ENCODE measurements at regions not wholly inside any gene's neighbourhood (a gene's known extent, or its start where the extent isn't known, plus 50 kb on each side); places are given as distances from the start of the nearest gene placed in this dataset.
A peak's percentile ranks its signal among the peaks of the same experiment; 100 is the strongest.

GRCh38 chr6:26159357-26160273 is 72.4 kb downstream of the HFE start:
- Histone ChIP-seq H3K36me3 (ENCODE audit: control insufficient read depth in 3 of 3, insufficient read depth in 3 of 3, low read length in 3 of 3) (peaks cover 0 to 3% (median 0%) of the 10 kb centered on the region in 3 donors), H3K4me3 (ENCODE audit: low read length in 3 of 3) (peak overlapping the region; percentile 85 to 88 (median 86)), H3K9ac (ENCODE audit: low read depth in 1 of 3, low read length in 3 of 3) (peak overlapping the region; percentile 64 to 78 (median 71)), H3K9me3 (ENCODE audit: control insufficient read depth in 3 of 3, low read length in 3 of 3) (no peaks in the 10 kb centered on the region), H3K27me3 (ENCODE audit: control insufficient read depth in 3 of 3, insufficient read depth in 3 of 3, low read length in 3 of 3) (peaks cover 0 to 20% (median 3%) of the 10 kb centered on the region in 3 donors), H3K4me1 (ENCODE audit: control insufficient read depth in 3 of 3, insufficient read depth in 3 of 3, low read length in 3 of 3) (peaks cover 11 to 21% (median 19%) of the 10 kb centered on the region in 3 donors), H3K27ac (ENCODE audit: low read depth, low read length) (no peak overlapping the region)

GRCh38 chr6:26161322-26161721 is 74.1 kb downstream of the HFE start:
- H3K27ac ChIP-seq (ENCODE audit: low read depth, low read length): no peak overlapping the region
- no peak overlapping the region for H3K9ac ChIP-seq (ENCODE audit: low read depth in 1 of 3, low read length in 3 of 3)
- H3K4me1 ChIP-seq (ENCODE audit: control insufficient read depth in 3 of 3, insufficient read depth in 3 of 3, low read length in 3 of 3): peaks cover 11 to 18% (median 18%) of the 10 kb centered on the region in 3 donors
- H3K27me3 ChIP-seq (ENCODE audit: control insufficient read depth in 3 of 3, insufficient read depth in 3 of 3, low read length in 3 of 3): peaks cover 0 to 17% (median 3%) of the 10 kb centered on the region in 3 donors
- no peaks in the 10 kb centered on the region for H3K9me3 ChIP-seq (ENCODE audit: control insufficient read depth in 3 of 3, low read length in 3 of 3)
- H3K4me3 ChIP-seq (ENCODE audit: low read length in 3 of 3): no peak overlapping the region
- peaks cover 0 to 3% (median 0%) of the 10 kb centered on the region in 3 donors for H3K36me3 ChIP-seq (ENCODE audit: control insufficient read depth in 3 of 3, insufficient read depth in 3 of 3, low read length in 3 of 3)

- Histone ChIP-seq H3K27ac (ENCODE audit: low read depth, low read length) (no peak overlapping the region), H3K4me3 (ENCODE audit: low read length in 3 of 3) (no peak overlapping the region), H3K27me3 (ENCODE audit: control insufficient read depth in 3 of 3, insufficient read depth in 3 of 3, low read length in 3 of 3) (peaks cover 0 to 9% (median 3%) of the 10 kb centered on the region in 3 donors), H3K9me3 (ENCODE audit: control insufficient read depth in 3 of 3, low read length in 3 of 3) (no peaks in the 10 kb centered on the region), H3K36me3 (ENCODE audit: control insufficient read depth in 3 of 3, insufficient read depth in 3 of 3, low read length in 3 of 3) (peaks cover 0 to 3% (median 0%) of the 10 kb centered on the region in 3 donors), H3K9ac (ENCODE audit: low read depth in 1 of 3, low read length in 3 of 3) (no peak overlapping the region), H3K4me1 (ENCODE audit: control insufficient read depth in 3 of 3, insufficient read depth in 3 of 3, low read length in 3 of 3) (peaks cover 5 to 11% (median 7%) of the 10 kb centered on the region in 3 donors)
These were observed 75.2 kb downstream of the HFE start for GRCh38 chr6:26162399-26162798.

GRCh38 chr6:26163427-26164119 is 76.3 kb downstream of the HFE start:
- no peak overlapping the region for H3K4me3 ChIP-seq (ENCODE audit: low read length in 3 of 3)
- H3K36me3 ChIP-seq (ENCODE audit: control insufficient read depth in 3 of 3, insufficient read depth in 3 of 3, low read length in 3 of 3): peaks cover 0 to 3% (median 0%) of the 10 kb centered on the region in 3 donors
- peaks cover 0 to 10% (median 4%) of the 10 kb centered on the region in 3 donors for H3K4me1 ChIP-seq (ENCODE audit: control insufficient read depth in 3 of 3, insufficient read depth in 3 of 3, low read length in 3 of 3)
- H3K9me3 ChIP-seq (ENCODE audit: control insufficient read depth in 3 of 3, low read length in 3 of 3): no peaks in the 10 kb centered on the region
- H3K27ac ChIP-seq (ENCODE audit: low read depth, low read length): no peak overlapping the region
- no peak overlapping the region for H3K9ac ChIP-seq (ENCODE audit: low read depth in 1 of 3, low read length in 3 of 3)
- H3K27me3 ChIP-seq (ENCODE audit: control insufficient read depth in 3 of 3, insufficient read depth in 3 of 3, low read length in 3 of 3): peaks cover 0 to under 1% (median 0%) of the 10 kb centered on the region in 3 donors

GRCh38 chr6:26164120-26164505 is 76.9 kb downstream of the HFE start:
- H3K36me3 ChIP-seq (ENCODE audit: control insufficient read depth in 3 of 3, insufficient read depth in 3 of 3, low read length in 3 of 3): peaks cover 0 to 3% (median 0%) of the 10 kb centered on the region in 3 donors
- H3K9me3 ChIP-seq (ENCODE audit: control insufficient read depth in 3 of 3, low read length in 3 of 3): no peaks in the 10 kb centered on the region
- H3K9ac ChIP-seq (ENCODE audit: low read depth in 1 of 3, low read length in 3 of 3): no peak overlapping the region
- no peak overlapping the region for H3K27ac ChIP-seq (ENCODE audit: low read depth, low read length)
- H3K27me3 ChIP-seq (ENCODE audit: control insufficient read depth in 3 of 3, insufficient read depth in 3 of 3, low read length in 3 of 3): no peaks in the 10 kb centered on the region
- peaks cover 0 to 10% (median 3%) of the 10 kb centered on the region in 3 donors for H3K4me1 ChIP-seq (ENCODE audit: control insufficient read depth in 3 of 3, insufficient read depth in 3 of 3, low read length in 3 of 3)
- H3K4me3 ChIP-seq (ENCODE audit: low read length in 3 of 3): no peak overlapping the region

- Histone ChIP-seq H3K27me3 (ENCODE audit: control insufficient read depth in 3 of 3, insufficient read depth in 3 of 3, low read length in 3 of 3) (no peaks in the 10 kb centered on the region), H3K9ac (ENCODE audit: low read depth in 1 of 3, low read length in 3 of 3) (no peak overlapping the region), H3K4me3 (ENCODE audit: low read length in 3 of 3) (no peak overlapping the region), H3K9me3 (ENCODE audit: control insufficient read depth in 3 of 3, low read length in 3 of 3) (no peaks in the 10 kb centered on the region), H3K36me3 (ENCODE audit: control insufficient read depth in 3 of 3, insufficient read depth in 3 of 3, low read length in 3 of 3) (peaks cover 0 to 3% (median 0%) of the 10 kb centered on the region in 3 donors), H3K4me1 (ENCODE audit: control insufficient read depth in 3 of 3, insufficient read depth in 3 of 3, low read length in 3 of 3) (peaks cover 0 to 4% (median 0%) of the 10 kb centered on the region in 3 donors), H3K27ac (ENCODE audit: low read depth, low read length) (no peak overlapping the region)
These were observed 78.1 kb downstream of the HFE start for GRCh38 chr6:26165261-26165790.

- Histone ChIP-seq H3K9me3 (ENCODE audit: control insufficient read depth in 3 of 3, low read length in 3 of 3) (no peaks in the 10 kb centered on the region), H3K4me3 (ENCODE audit: low read length in 3 of 3) (no peak overlapping the region), H3K27ac (ENCODE audit: low read depth, low read length) (no peak overlapping the region), H3K4me1 (ENCODE audit: control insufficient read depth in 3 of 3, insufficient read depth in 3 of 3, low read length in 3 of 3) (peaks cover 0 to 10% (median 2%) of the 10 kb centered on the region in 3 donors), H3K36me3 (ENCODE audit: control insufficient read depth in 3 of 3, insufficient read depth in 3 of 3, low read length in 3 of 3) (no peaks in the 10 kb centered on the region), H3K9ac (ENCODE audit: low read depth in 1 of 3, low read length in 3 of 3) (no peak overlapping the region), H3K27me3 (ENCODE audit: control insufficient read depth in 3 of 3, insufficient read depth in 3 of 3, low read length in 3 of 3) (peaks cover 0 to 2% (median 0%) of the 10 kb centered on the region in 3 donors)
These were observed 83.0 kb downstream of the HFE start for GRCh38 chr6:26170181-26170580.

GRCh38 chr6:26170951-26171841 is 84.0 kb downstream of the HFE start:
- peak overlapping the region; percentile 72 to 95 (median 75) for H3K4me3 ChIP-seq (ENCODE audit: low read length in 3 of 3)
- peak overlapping the region; percentile 13 to 77 (median 64) for H3K9ac ChIP-seq (ENCODE audit: low read depth in 1 of 3, low read length in 3 of 3)
- H3K4me1 ChIP-seq (ENCODE audit: control insufficient read depth in 3 of 3, insufficient read depth in 3 of 3, low read length in 3 of 3): peaks cover 0 to 10% (median 2%) of the 10 kb centered on the region in 3 donors
- no peaks in the 10 kb centered on the region for H3K36me3 ChIP-seq (ENCODE audit: control insufficient read depth in 3 of 3, insufficient read depth in 3 of 3, low read length in 3 of 3)
- peak overlapping the region; percentile 90 for H3K27ac ChIP-seq (ENCODE audit: low read depth, low read length)
- H3K27me3 ChIP-seq (ENCODE audit: control insufficient read depth in 3 of 3, insufficient read depth in 3 of 3, low read length in 3 of 3): peaks cover 0 to 2% (median 0%) of the 10 kb centered on the region in 3 donors
- H3K9me3 ChIP-seq (ENCODE audit: control insufficient read depth in 3 of 3, low read length in 3 of 3): no peaks in the 10 kb centered on the region

GRCh38 chr6:26172608-26172968 is 85.4 kb downstream of the HFE start:
- peaks cover 0 to 2% (median 0%) of the 10 kb centered on the region in 3 donors for H3K27me3 ChIP-seq (ENCODE audit: control insufficient read depth in 3 of 3, insufficient read depth in 3 of 3, low read length in 3 of 3)
- H3K36me3 ChIP-seq (ENCODE audit: control insufficient read depth in 3 of 3, insufficient read depth in 3 of 3, low read length in 3 of 3): no peaks in the 10 kb centered on the region
- H3K27ac ChIP-seq (ENCODE audit: low read depth, low read length): peak overlapping the region; percentile 90
- peak overlapping the region; percentile 13 to 77 (median 64) for H3K9ac ChIP-seq (ENCODE audit: low read depth in 1 of 3, low read length in 3 of 3)
- peaks cover 0 to 10% (median 2%) of the 10 kb centered on the region in 3 donors for H3K4me1 ChIP-seq (ENCODE audit: control insufficient read depth in 3 of 3, insufficient read depth in 3 of 3, low read length in 3 of 3)
- no peaks in the 10 kb centered on the region for H3K9me3 ChIP-seq (ENCODE audit: control insufficient read depth in 3 of 3, low read length in 3 of 3)
- H3K4me3 ChIP-seq (ENCODE audit: low read length in 3 of 3): peak overlapping the region; percentile 72 to 95 (median 75)
